Stimulated activated CD4-positive, alpha-beta T cell treated with anti-CD3 and anti-CD28 coated beads, Interleukin-4, amount 100 ng/mL, for 4 hours (primary cell): ENCODE measurements at regions not wholly inside any gene's neighbourhood (a gene's known extent, or its start where the extent isn't known, plus 50 kb on each side); places are given as distances from the start of the nearest gene placed in this dataset.
A peak's percentile ranks its signal among the peaks of the same experiment; 100 is the strongest.
"Not testable (repeated sequence)": the region's sequence is repeated elsewhere in the genome, so short reads cannot be mapped to it uniquely, and the experiment has no call there.

Experiments used
- DNase-seq, 2 experiments: peaks; one replicate each; pipeline ENCODE4 v3.0.0-alpha.2; 2020

DNA sequence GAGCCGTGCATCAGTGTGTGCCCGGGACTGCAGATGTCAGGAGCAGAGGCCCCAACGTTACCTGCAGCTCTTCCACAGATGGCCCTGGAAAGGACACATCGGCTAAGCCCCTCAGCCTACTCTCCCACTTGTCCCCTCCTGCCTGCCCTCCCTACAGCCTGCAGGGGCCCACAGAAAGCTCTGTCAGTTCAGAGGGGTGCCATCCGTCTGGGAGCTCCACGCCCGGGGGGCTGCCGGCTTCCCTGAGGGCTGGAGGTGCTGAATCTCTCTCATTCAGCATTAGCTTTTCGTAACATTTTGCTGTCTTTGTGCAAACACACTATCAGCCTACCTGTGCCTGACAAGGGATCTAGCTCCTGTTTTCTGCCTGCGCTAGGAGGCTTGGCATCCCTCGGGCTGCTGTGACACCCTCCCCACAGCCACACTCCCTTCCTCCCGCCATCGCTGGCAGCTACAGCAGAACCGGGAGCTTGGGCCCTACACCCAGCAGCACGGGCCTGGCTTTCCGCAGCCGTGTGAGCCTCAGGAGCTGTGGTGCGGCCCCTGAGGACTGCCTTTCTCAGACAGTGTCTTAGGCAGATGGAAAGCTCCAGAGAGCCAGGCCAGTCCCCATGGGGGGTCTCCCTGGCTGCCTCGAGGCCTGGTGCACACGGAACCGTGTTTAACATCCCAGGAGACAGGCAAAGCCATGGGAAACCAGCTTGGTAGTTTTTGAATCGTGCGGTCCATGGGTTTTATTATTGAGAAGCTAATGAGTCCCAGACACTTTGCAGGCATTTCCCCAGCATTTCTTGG, 198.3 kb upstream of the B3GAT1 start:
- no peak for DNase-seq

DNA sequence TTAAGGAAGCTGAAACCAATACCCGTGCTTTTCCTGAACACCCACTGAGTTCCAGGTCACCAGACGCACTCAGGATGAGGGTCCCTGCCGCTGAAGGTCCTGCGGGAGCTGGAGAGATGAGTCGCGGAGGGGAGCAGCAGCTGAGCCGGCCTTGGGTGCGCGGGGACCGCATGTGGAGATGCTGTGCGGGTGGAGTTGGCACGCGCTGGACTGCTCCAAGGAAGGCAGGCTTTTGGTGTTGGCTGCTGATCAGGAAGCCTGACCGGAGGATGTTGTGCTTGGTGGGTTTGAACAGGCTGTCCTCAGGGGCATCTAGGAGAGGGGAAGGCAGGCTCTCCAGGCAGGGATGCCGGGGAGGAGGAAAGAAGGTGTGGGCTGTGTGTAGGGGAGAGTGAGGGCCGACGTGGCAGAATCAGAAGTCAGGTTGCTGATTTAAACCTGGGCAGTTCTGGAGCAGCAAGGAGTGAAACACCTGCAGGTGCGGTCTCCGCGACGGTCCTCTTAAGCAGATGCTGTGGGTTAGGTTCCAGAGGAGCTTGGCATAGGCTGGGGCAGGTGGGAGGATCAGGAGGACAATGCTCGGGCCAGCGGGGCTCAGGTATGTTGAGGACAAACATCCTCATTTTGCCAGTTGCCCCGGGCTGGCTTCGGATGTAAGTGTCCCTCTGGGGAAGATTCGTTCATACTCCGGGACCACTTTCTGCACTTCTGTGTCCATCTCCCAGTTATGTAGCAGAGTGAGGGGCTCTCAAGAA, 197.5 kb upstream of the B3GAT1 start:
- DNase-seq: no peak

DNA sequence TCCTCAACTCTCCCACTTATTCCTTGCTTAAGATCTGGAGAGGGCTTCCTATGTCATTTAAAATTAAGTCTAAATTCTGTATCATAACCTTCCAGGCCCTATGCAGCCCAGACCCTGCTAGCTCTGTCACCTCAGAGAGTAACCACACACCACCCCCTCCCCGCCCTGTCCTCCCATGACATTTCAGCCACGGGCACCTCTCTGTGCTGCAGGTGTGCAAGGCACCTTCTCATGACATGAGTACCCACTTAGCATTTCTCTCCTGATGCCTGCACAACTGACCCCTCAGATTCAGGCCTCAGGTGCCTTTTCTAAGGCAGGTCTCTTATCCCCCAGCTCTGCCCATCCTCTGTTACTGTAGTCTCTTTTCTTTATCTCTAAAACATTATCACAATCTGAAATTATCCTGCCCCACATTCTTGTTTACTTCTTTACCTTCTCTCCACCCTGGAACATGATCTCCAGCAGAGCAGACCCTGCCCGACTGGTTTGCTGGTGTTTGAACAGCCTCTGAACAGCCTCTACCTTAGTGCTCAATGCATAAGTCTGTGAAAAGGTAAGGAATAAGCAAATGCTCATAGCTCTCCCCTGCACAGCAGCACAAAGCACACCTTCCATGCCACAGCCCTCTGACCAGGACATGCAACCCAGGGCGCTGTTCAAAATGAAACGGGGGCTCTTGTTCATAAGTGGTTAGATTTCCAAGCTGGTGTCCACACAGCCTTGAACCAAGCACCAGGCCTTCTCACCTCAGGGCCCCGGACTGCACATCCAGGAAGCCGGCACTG, 196.1 kb upstream of the B3GAT1 start:
- DNase-seq: no peak

DNA sequence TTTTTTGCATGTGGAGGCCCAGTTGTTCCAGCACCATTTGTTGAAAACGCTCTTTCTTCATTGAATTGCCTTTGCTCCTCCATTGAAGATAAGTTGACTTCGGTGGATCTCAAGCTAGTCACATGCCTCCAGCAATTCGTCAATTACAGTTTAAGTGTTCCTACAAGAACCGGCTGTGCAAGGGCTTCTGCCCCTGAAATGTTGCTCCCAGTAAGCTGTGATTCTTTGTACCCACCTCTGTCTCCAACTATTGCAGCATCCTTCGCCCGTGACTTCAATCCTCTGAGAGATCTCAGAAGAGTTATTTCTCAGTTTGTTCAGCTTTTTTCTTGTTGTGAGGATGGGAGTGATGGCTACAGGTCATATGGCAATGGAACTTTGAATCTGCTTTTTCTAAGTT, 194.2 kb upstream of the B3GAT1 start:
- DNase-seq: no peak

DNA sequence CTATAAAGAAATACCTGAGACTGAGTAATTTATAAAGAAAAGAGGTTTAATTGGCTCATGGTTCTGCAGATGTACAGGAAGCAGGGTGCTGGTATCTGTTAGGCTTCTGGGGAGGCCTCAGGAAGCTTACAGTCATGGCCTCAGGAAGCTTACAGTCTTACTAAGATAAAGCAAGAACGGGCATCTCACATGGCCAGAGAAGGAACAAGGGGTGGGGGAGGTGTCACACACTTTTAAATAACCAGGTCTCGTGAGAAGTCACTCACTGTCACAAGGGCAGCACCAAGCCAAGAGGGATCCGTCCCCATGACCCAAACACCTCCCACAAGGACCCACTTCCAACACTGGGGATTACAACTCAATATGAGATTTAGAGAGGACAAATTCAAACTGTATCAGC, 192.8 kb upstream of the B3GAT1 start:
- DNase-seq: no peak

DNA sequence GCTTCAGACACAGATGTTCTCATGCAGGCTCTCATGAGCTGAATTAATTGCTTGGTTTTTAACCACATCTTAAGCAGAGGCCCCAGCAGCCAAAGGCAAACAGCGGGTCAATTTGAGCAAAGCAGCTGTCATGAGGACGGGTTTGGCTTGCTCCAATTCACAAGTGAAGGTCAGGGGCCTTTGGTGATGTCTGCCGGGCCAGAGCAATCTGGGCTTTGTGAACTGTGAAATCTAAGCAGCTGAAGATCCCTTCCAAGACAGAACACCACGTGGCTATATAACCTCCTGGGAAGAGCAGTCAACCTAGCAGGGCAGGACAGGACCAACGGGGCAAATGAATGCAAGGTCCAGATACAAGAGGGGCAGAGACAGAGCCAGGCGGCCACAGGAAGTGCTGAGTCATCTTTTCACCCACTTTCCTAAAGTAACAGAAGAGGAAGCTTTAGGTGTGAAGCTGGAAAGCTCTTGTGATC, 187.3 kb upstream of the B3GAT1 start:
- DNase-seq: no peak

DNA sequence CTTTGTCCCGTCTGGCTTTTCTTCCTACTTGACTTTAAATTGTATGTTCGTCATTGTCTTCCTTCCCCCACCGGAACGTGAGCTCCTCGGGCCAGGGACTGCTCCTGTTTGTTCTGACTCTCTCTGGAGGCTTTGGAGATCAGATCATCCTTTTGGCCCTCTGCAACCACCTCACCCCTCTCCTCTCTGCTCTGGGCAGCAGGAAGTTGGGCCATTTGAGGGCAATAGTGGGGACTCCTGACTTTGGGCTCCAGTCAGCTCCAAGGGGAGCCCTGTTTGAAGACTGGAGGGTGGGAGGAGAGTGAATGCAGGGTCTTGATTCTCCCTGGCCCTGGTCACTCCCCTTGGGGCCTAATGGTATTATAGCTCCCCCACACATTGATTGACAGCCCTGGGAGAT, 186.3 kb upstream of the B3GAT1 start:
- no peak for DNase-seq

DNA sequence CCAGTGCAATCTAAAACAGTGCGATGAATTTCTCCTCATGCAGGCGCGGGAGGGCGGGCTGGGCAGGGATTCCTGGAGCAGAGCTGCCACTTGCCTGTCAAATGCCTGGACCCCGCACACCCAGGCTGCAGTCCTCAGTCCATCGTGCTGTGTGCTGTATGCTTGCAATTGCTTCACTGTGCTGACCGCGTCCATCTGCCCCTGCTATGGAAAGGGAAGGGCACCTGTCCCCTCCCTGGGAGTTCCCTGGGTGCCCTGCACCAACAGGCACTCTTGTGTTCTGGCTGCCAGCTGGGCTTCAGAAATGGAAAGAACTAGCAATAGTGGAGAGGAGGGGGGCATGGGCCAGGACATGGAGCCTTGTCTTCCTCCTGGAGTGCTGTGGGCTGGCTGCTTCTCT, 185.4 kb upstream of the B3GAT1 start:
- DNase-seq: no peak

DNA sequence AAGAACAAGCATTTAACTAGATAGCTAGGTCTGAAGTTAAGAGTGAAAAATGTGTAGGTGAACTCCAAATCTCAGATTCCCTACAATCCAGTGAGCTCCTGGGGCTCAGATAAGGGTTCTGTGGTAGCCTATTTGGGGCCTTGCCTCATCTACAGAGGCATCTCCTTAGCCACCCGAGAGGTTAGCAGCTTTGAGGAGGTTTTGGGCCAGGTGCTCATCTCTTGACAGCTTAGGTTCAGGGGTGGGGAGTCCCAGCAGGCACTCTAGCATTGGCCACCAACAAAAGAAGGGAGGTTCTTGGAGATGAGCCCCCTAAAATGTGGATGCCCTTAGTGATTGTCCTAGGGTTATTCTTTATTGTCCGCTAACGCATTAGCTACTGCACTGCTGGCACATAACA, 184.4 kb upstream of the B3GAT1 start:
- DNase-seq: no peak

DNA sequence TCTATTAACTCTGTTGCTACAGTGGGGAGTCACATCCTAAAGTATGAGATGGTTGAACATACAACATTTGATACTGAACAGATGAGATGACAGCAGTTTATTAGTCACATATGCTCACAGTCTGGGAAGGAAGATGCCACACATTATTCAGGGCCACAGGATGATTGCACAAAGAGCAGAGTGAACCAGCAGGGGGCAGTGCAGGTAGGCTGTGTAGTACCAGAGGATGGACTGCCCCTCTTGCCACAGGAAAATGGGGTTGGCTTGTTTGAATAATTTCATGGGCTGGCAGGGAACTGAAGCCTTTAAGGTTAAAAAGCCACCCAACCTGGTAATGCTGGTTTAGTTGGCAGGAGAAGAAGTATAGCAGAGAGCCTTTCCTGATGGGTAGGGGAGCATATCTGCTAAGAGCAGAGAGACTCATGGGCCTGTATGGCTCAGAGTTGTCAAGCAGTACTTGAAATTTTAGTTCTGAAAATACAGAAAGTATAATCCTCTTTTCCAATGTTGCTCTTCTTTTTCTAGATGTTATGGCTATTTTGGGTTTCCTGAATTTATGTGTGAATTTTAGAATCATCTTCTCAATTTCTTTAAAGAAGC, 180.4 kb upstream of the B3GAT1 start:
- DNase-seq: peak; percentile 19 to 38

DNA sequence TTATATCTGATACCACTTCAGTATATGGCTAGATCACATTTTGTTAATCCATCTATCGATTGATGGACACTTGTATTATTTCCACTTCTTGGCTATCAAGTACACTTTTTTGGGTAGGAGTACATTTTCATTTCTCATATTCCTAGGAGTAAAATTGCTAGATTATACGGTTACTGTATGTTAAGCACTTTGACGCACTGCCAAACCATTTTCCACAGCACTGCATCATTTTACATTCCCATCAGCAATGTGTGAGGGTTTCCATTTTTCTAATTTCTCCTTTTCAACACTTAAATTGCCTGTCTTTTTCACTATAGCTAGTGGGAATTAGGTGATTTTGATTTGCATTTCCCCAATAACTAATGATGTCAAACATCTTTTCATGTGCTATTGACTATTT, 179.3 kb upstream of the B3GAT1 start:
- no peak for DNase-seq

DNA sequence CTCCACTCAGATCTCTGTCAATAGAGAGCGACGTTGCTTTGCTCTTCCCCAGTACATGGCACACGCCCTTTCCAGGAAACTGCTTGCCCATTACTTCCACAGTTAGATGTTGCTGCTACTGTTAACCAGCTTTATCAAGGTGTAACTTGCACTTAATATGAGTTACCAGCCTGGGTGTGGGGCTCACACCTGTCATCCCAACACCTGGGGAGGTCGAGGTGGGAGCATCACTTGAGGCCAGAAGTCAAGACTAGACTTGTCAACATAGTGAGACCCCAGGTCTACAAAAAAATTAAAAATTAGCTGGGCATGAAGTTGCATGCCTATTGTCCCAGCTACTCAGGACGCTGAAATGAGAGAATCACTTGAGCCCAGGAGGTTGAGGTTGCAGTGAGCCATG, 177.1 kb upstream of the B3GAT1 start:
- no peak for DNase-seq

DNA sequence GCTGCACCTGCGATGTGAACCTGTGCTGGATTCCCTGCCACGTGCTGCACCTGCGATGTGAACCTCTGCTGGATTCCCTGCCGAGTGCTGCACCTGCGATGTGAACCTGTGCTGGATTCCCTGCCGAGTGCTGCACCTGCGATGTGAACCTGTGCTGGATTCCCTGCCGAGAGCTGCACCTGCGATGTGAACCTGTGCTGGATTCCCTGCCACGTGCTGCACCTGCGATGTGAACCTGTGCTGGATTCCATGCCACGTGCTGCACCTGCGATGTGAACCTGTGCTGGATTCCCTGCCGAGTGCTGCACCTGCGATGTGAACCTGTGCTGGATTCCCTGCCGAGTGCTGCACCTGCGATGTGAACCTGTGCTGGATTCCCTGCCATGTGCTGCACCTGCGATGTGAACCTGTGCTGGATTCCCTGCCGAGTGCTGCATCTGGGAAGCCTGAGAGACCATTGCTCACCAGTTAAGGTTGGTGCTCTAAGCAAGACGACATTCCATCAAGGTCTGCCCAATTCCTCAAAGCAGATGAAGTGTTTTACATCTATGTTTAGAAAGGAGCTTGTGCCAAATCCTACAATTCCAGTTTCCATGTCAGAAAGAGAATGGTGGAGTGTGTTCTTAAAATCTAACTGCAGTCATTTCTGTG, 176.5 kb upstream of the B3GAT1 start:
- not testable (repeated sequence) for DNase-seq

DNA sequence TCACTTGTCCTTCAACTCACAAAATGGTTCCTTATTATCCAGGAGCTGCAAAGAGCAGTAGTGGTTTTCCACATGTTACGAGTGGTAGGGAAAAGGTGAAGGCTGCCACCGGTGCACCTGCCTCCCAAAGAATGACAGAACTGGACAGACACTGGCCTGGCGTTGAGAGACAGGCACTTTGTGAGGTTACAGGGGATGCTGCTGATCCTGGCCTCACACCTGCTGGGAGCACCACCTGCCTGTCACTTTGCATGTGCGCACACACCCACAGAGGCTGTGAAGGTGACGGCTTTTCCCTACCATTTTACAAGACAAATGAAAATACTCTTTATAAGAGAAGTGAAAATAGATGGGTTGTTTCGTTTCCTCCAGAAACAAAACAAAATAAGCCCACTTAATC, 175.3 kb upstream of the B3GAT1 start:
- DNase-seq: no peak

DNA sequence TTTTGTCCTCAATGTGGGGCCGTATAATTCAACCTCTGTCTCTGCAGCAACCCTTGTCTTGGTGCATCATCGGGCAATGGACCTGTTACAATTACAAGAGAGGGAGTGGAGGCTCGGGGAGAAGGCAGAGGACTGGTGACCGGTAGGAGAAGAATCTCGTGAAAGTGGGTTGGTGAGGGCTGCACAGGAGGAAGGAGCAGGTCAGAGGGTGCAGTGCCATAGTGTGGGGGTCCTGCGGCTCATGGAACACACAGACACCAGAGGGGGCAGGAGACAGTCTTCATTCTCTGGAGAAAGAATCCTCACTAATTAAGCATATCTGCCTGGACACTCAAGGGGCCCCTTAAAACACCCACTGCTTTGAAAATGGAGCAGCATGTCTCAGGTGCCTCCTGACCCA, 174.7 kb upstream of the B3GAT1 start:
- no peak for DNase-seq

DNA sequence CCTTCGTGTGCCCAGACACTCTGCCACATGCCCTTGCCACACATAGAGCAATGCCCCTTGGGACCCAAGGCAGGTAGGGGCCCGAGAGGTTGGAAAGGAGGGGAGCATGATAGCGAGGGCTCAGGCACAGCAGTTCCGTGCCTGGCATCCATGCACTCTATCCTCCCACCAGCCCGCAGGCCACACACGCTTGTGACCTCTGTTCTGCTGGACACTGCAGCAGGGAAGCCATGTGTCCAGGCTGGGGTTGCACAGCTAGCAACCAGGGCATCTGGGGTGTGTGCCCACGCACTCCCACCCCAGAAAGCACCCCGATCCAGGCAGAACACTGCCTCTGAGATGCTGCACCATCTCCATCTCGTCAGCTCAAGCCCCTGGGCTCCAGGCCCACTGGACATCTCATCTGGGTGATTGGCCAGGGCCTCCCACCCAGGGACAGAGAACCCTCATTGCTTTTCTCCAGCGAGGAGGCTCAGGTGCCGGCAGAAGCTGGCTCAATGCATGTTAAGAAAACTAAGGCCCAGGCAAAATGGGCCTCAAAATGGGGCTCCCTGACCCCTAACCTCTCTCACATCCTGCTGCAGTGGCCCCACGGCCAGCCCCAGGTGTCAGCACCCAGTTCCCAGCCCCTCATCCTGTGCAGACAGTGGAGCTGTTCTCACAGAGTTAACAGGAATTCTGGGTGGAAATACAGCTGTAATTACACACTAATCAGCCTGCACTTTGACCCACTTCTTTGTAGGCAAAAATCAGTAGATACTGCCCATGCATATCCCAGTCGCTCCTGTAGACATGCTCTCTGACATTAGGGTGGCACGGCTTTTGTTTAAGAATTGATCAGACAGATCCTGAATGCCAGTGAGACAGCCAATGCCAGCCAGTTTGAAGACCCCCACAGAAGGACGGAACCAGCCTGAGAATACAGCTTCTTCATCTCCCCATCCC, 173.9 kb upstream of the B3GAT1 start:
- no peak for DNase-seq

DNA sequence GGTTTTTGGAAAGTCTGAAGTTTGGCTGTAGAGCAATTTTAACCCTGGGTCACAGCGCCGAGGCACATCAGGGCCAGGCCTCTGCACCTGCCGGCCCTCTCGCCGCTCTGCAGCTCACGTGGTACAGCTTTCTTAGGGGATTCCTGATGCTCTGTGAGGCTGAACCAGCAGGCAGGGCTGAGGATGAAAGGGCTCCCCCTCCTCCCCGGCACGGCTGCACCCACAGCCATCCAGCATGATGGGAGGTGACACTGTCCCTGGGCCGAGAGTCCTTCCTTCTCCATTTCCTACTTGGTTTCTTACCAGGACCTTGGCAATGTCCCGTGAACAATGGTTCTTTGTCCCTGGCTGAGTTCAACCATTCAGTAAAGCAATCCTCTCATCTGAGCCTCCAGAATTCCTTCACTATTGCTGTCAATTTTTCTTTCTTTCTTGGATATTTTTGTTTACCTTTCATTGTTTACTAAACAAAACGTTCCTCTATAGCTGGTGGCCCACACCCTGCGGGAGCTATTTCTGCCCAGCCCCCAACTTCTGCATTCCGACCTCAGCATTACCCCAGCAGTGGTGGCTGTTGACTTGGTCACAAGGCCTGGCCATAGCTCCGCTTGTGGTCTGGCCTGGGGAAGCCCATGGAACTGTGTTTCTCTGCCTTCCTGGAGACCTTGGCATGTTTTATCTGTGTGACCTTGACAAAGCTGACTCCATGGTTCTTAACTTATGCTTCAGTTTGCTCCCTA, 172.8 kb upstream of the B3GAT1 start:
- no peak for DNase-seq

DNA sequence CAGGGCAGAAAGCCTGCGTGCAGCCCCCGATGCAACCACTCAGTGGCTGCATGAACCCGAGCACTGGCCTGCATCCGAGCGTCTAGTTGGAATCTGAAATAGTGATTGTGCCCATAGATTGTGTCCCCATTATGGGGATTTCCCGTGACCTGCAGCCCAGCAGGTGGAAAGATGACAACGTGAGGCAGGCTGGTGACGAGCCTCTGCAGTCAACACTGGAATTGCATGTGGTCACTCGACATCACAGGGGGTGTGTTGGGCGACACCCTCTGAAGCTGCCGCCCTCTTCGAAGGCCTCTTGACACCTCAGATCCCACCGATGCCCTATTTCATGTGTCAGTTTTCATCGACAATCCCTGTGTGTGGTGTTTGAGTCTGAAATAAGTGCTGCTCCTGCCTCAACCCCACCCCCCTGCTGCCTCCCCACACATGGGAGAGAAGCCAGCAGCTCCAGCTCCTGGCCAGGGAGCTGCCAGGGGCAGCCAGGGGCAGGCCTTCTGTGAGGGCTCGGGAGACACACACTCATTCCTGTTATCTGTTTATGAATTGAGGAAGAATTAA, 172.0 kb upstream of the B3GAT1 start:
- no peak for DNase-seq

DNA sequence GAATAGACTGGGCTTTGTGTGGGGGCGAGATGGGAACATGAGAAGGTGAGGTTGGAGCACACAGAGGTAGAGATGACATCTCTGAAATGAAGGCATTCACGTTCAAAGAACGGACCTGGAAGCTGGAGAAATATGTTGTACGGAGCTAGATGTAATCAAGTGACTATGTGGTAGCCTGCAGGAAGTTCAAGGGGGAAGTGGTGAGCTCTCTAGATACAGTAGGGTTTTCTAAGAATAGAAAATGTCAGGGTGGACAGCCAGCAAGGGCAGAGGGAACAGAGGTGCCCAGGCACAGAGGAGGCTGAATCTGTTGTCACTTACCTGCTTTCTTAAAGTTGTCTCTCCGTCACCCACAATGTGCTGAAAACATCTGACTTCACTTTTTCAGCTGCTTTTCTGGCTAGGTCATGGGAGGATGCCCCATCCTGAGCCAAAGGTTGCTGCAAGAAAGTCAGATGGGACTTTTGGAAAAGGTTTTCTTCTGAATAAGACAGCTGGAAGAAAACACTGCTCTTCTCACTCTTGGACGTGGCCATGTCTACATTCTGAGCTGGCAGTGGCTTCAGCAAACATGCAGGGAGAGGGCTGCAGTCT, 171.5 kb upstream of the B3GAT1 start:
- no peak for DNase-seq

DNA sequence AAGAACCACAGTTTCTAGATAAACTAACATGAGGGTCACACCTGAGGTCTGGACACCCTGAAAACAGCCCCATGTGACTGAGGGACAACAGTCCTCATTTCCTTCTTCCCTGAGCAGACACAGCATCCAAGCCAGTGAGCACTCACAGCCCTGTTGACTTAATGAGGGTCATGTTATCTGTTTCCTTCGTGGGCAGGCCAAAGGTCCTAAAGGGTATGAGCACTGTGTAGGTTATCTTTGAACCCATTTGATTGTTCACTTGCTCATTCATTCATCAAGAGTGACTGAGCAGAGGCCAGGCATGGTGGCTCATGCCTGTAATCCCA, 170.7 kb upstream of the B3GAT1 start:
- no peak for DNase-seq
